Astrocyte of the cerebellum (primary cell): ENCODE measurements at regions not wholly inside any gene's neighbourhood (a gene's known extent, or its start where the extent isn't known, plus 50 kb on each side); places are given as distances from the start of the nearest gene placed in this dataset.

ENCODE experiments used
- DNase-seq: peaks from one replicate; pipeline ENCODE4 v3.0.0-alpha.2; 2011; ENCODE audit warnings: low read depth
- H3K4me3 ChIP-seq: 2 replicates; pipeline ENCODE4 v1.5.1; 2011; ENCODE audit warnings: mild to moderate bottlenecking, low read depth, low read length, moderate library complexity
- in situ Hi-C: cut with HindIII; loops from 2 replicates; pipeline ENCODE4 v1.10.0; 2017; ENCODE audit warnings: low sequenced_read_pairs
- TF ChIP-seq, protein P1 (sequence below): IDR thresholded peaks from 2 replicates; pipeline ENCODE4 v1.5.1; 2012; ENCODE audit warnings: low read length, low read depth, moderate library complexity, mild to moderate bottlenecking; ENCODE audit errors: missing control alignments

DNA sequence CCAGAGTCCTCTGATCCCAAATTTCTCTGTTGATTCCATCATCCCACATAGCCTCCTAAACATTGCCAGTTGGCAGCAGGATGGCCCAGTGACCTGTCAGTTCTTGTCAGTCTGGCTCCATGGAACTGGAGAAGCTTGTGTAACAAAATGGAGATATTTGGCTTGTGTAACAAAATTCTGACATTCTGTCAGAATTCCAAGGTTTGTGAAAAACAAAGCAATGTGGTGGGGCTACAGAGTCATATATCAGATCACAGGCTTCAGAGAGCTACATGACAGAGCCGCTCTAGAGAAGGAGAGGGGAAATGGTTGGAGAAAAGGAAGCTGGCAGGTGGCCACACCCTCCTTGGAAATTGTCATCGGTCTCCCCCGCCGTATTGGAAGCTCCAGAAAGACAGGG, 75.4 kb upstream of the MAN2A1 start:
- no peak for DNase-seq
- TF ChIP-seq, protein P1, sequence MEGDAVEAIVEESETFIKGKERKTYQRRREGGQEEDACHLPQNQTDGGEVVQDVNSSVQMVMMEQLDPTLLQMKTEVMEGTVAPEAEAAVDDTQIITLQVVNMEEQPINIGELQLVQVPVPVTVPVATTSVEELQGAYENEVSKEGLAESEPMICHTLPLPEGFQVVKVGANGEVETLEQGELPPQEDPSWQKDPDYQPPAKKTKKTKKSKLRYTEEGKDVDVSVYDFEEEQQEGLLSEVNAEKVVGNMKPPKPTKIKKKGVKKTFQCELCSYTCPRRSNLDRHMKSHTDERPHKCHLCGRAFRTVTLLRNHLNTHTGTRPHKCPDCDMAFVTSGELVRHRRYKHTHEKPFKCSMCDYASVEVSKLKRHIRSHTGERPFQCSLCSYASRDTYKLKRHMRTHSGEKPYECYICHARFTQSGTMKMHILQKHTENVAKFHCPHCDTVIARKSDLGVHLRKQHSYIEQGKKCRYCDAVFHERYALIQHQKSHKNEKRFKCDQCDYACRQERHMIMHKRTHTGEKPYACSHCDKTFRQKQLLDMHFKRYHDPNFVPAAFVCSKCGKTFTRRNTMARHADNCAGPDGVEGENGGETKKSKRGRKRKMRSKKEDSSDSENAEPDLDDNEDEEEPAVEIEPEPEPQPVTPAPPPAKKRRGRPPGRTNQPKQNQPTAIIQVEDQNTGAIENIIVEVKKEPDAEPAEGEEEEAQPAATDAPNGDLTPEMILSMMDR: no peak
- in situ Hi-C loops: no loop called here
- H3K4me3 ChIP-seq: no peak overlapping the region

DNA sequence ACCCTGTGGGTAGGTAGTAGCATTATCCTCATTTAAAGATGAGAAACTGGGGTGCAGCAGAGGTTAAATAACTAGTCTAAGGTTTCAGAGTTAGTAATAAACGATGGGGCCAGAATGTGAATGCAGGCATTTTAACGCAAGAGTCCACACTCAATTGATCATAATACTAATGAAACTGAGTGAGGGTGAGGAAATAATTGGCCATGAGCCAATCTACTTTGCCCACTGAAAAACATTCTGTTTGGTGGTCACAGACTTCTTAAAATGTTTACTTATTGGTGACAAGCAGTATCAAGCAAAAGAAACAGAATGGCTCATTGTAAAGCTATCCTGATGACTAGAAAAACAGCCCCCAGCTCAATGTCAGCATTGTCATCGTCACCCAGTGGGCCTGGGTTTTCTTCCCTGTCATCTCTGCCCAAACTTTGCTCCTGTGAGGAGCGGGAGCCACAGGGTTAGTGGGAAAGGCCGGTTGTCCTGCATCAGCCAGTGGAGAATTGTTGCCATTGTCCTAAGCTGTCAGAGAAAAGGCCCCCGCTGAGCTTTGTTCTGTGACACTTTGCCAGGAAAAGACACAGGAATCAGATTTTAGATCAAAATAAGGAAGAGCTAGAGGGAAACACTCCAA, 77.3 kb upstream of the MAN2A1 start:
- no peak overlapping the region for H3K4me3 ChIP-seq
- no peak for DNase-seq
- in situ Hi-C loops: no loop called here
- TF ChIP-seq, protein P1: no peak

DNA sequence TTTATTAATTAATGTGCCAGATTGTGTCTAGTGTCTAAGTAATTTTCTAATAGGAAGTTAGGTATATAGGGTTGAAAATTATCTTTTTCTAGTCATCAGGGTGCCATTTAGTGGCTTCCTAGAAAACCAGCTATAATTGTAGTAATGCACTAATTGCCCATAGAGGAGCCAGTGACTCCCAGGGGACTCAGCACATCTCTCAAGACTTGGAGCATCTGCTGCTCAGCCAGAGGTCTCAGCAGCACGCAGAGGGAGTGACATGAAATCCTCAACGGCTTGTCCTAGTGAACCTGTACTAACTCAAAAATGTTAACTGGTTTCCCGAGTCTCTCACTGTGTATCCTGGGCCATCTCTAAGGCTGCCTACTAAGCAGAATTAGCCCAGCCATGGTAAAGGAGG, 78.2 kb upstream of the MAN2A1 start:
- no peak overlapping the region for H3K4me3 ChIP-seq
- TF ChIP-seq, protein P1: no peak
- no peak for DNase-seq
- in situ Hi-C loops: no loop called here

DNA sequence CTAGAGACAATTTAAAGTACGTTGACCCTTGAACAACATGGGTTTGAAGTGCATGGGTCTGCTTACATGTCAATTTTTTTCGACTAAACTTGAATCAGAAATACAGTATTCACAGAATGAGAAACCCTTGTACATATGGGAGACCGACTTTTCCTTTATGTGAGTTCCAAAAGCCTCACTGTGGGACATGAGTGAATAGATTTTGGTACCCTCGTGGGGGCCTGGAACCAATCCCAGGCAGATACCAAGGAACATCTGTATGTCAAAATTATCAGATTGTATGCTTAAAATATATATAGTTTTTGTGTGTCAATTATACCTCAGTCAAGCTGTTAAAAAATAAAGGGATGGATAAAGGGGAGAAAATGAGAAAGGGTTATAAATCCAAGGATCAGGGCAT, 78.7 kb upstream of the MAN2A1 start:
- TF ChIP-seq, protein P1: no peak
- H3K4me3 ChIP-seq: no peak overlapping the region
- no peak for DNase-seq
- in situ Hi-C loops: no loop called here

DNA sequence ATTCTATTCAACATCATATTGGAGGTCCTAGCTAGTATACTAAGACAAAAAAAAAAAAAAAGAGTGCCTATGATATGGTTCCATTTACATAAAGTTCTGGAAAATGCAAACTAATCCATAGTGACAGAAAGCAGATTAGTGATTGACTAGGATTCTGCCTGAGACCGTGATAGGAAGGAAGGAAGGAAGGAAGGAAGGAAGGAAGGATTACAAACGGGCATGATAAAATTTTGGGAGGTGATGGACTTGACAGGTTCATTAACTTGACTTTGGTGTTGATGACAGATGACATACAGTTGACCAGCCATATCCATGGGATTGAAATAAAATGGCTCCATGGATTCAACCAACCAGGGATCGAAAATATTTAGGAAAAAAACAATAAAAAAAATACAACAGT, 79.1 kb upstream of the MAN2A1 start:
- H3K4me3 ChIP-seq: no peak overlapping the region
- in situ Hi-C loops: no loop called here
- DNase-seq: no peak
- TF ChIP-seq, protein P1: no peak

- TF ChIP-seq, protein P1: no peak
- H3K4me3 ChIP-seq: no peak overlapping the region
- in situ Hi-C loops: no loop called here
- no peak for DNase-seq
These were observed 84.5 kb upstream of the MAN2A1 start for GRCh38 chr5:109605207-109605730.
